A549 (cell line): ENCODE measurements at regions not wholly inside any gene's neighbourhood (a gene's known extent, or its start where the extent isn't known, plus 50 kb on each side); places are given as distances from the start of the nearest gene placed in this dataset.

Experiments used
- ATAC-seq, 2 experiments: fragments of 200-7000 bp in 1 of 2; fragments of >200 bp in 1 of 2; cut with Nextera tagmentation in 1 of 2; cut with Tn5 transposase in 1 of 2; 3 replicates each; pipeline versions ENCODE4 v1.8.0 to v1.9.1; 2018 to 2020; ENCODE audit warnings: mild to moderate bottlenecking in 1 of 2, moderate library complexity in 1 of 2
- CTCF ChIA-PET: fragments of 300-600 bp; sonication (Branson Sonifier 250); formaldehyde crosslinking; extraction: SDS; loops from one replicate; lab custom pipeline; 2021; ENCODE audit warnings: antibody characterized with exemption, inconsistent platforms; lab: Yijun Ruan, JAX
- POLR2A ChIA-PET: fragments of 350-600 bp; formaldehyde crosslinking; extraction: SDS; loops from one replicate; lab custom pipeline; 2021; ENCODE audit warnings: antibody characterized with exemption, inconsistent platforms; lab: Yijun Ruan, JAX
- DNase-seq, 2 experiments: peaks; one replicate each; pipeline versions ENCODE4 v3.0.0 to v3.0.0-alpha.2; 2011 to 2016; ENCODE audit warnings: low read depth in 1 of 2, low spot score in 1 of 2
- FAIRE-seq: peaks from 2 replicates; lab custom pipeline; 2011; peaks lifted over from hg19 to GRCh38; lab: Jason Lieb, UNC
- H3K27ac ChIP-seq, 2 experiments: fragments of >200 bp; sonication (Bioruptor Twin); formaldehyde crosslinking; 3 replicates each; pipeline ENCODE4 v1.5.1; 2016 to 2017
- H3K4me1 ChIP-seq: fragments of >200 bp; sonication (Bioruptor Twin); formaldehyde crosslinking; 3 replicates; pipeline ENCODE4 v1.6.1; 2016
- H3K4me2 ChIP-seq: fragments of >200 bp; sonication (Bioruptor Twin); formaldehyde crosslinking; 3 replicates; pipeline ENCODE4 v1.6.1; 2016
- H3K4me3 ChIP-seq: fragments of >200 bp; sonication (Bioruptor Twin); formaldehyde crosslinking; 3 replicates; pipeline ENCODE4 v1.5.1; 2016
- H3K9me3 ChIP-seq: fragments of >200 bp; sonication (Bioruptor Twin); formaldehyde crosslinking; 3 replicates; pipeline ENCODE4 v1.6.1; 2016
- BCL3 ChIP-seq: fragments of >200 bp; sonication (Bioruptor Twin); formaldehyde crosslinking; IDR thresholded peaks from 3 replicates; pipeline ENCODE4 v1.6.1; 2016
- CBX2 ChIP-seq: fragments of 200-600 bp; sonication (generic); IDR thresholded peaks from 2 replicates; pipeline ENCODE4 v1.6.1; 2016; ENCODE audit warnings: low read depth, mild to moderate bottlenecking, borderline replicate concordance
- CHD2 ChIP-seq: fragments of 150-350 bp; IDR thresholded peaks from 2 replicates; pipeline ENCODE4 v1.6.1; 2014; ENCODE audit warnings: low read length; ENCODE audit not compliant: partially characterized antibody
- ELK1 ChIP-seq: fragments of 150-350 bp; IDR thresholded peaks from 2 replicates; pipeline ENCODE4 v1.6.1; 2014; ENCODE audit warnings: low read depth, mild to moderate bottlenecking, low read length
- EP300 ChIP-seq, 2 experiments: fragments of >200 bp; sonication (Bioruptor Twin); formaldehyde crosslinking; IDR thresholded peaks; 2 replicates in 1 of 2; 3 replicates in 1 of 2; pipeline ENCODE4 v1.6.1; 2016 to 2017
- ESRRA ChIP-seq: fragments of 150-350 bp; IDR thresholded peaks from 2 replicates; pipeline ENCODE4 v1.6.1; 2014; ENCODE audit warnings: mild to moderate bottlenecking, low read length, borderline replicate concordance
- FOSL2 ChIP-seq, 2 experiments: fragments of 450-650 bp in 1 of 2; fragments of >200 bp in 1 of 2; sonication (Bioruptor Twin) in 1 of 2; formaldehyde crosslinking; IDR thresholded peaks; 2 replicates each; pipeline versions ENCODE4 v1.5.0 to v1.6.1; 2016 to 2020; ENCODE audit warnings: mild to moderate bottlenecking in 1 of 2, moderate library complexity in 1 of 2
- HOXB13 ChIP-seq: fragments of 250-450 bp; sonication (Bioruptor Pico); IDR thresholded peaks from 2 replicates; pipeline ENCODE4 v1.5.0; 2020; ENCODE audit warnings: low read depth, mild to moderate bottlenecking, moderate library complexity
- HOXB5 ChIP-seq: fragments of 250-450 bp; sonication (Bioruptor Pico); IDR thresholded peaks from 2 replicates; pipeline ENCODE4 v1.5.0; 2020; ENCODE audit warnings: mild to moderate bottlenecking, moderate library complexity
- NFE2L2 ChIP-seq: fragments of 150-350 bp; conservative IDR thresholded peaks from 2 replicates; pipeline ENCODE4 v1.6.1; 2014; ENCODE audit warnings: low read length
- NR3C1 ChIP-seq: fragments of >200 bp; sonication (Bioruptor Twin); formaldehyde crosslinking; IDR thresholded peaks from 3 replicates; pipeline ENCODE4 v1.6.1; 2017
- PBX3 ChIP-seq: IDR thresholded peaks from 2 replicates; pipeline ENCODE4 v1.6.1; 2012
- PHF8 ChIP-seq: fragments of 200-600 bp; sonication (generic); IDR thresholded peaks from 2 replicates; pipeline ENCODE4 v1.6.1; 2016; ENCODE audit warnings: low read depth, mild to moderate bottlenecking, antibody characterized with exemption, moderate library complexity, borderline replicate concordance
- RAD21 ChIP-seq, 2 experiments: fragments of >200 bp in 1 of 2; sonication (Bioruptor Twin) in 1 of 2; formaldehyde crosslinking in 1 of 2; IDR thresholded peaks in 1 of 2; conservative IDR thresholded peaks in 1 of 2; 2 replicates in 1 of 2; 3 replicates in 1 of 2; pipeline ENCODE4 v1.6.1; 2012 to 2018; ENCODE audit warnings: inconsistent platforms in 1 of 2
- RCOR1 ChIP-seq: fragments of 150-350 bp; IDR thresholded peaks from 2 replicates; pipeline ENCODE4 v1.6.1; 2014; ENCODE audit warnings: antibody characterized with exemption, low read length, low read depth
- SMC3 ChIP-seq: fragments of >200 bp; sonication (Bioruptor Twin); formaldehyde crosslinking; IDR thresholded peaks from 3 replicates; pipeline ENCODE4 v1.6.1; 2018; ENCODE audit warnings: inconsistent platforms
- TP53 ChIP-seq: fragments of 250-450 bp; sonication (Bioruptor Pico); IDR thresholded peaks from 2 replicates; pipeline ENCODE4 v1.5.0; 2021; ENCODE audit warnings: mild to moderate bottlenecking, moderate library complexity
- ZFP36 ChIP-seq: fragments of 450-650 bp; IDR thresholded peaks from 2 replicates; pipeline ENCODE4 v1.6.1; 2014; ENCODE audit warnings: borderline replicate concordance; ENCODE audit not compliant: partially characterized antibody
- WGBS: methylation state at CpG from one replicate; pipeline ENCODE4 v1.1.6; 2017; ENCODE audit errors: missing lambda C conversion rate; 5-methylcytosine and 5-hydroxymethylcytosine counted together
- TF ChIP-seq, protein P1 (sequence below): IDR thresholded peaks from 2 replicates; pipeline ENCODE4 v1.6.1; 2012; ENCODE audit warnings: low read depth, borderline replicate concordance
- TF ChIP-seq, protein P2 (sequence below): fragments of >200 bp; sonication (Bioruptor Twin); formaldehyde crosslinking; IDR thresholded peaks from 3 replicates; pipeline ENCODE4 v1.5.1; 2016
- TF ChIP-seq, protein P3 (sequence below): fragments of 250-450 bp; sonication (Bioruptor Pico); IDR thresholded peaks from 2 replicates; pipeline ENCODE4 v1.5.0; 2020; ENCODE audit warnings: low read depth, mild to moderate bottlenecking, moderate library complexity
- TF ChIP-seq, protein P4 (sequence below): IDR thresholded peaks from 2 replicates; pipeline ENCODE4 v1.6.1; 2012

DNA sequence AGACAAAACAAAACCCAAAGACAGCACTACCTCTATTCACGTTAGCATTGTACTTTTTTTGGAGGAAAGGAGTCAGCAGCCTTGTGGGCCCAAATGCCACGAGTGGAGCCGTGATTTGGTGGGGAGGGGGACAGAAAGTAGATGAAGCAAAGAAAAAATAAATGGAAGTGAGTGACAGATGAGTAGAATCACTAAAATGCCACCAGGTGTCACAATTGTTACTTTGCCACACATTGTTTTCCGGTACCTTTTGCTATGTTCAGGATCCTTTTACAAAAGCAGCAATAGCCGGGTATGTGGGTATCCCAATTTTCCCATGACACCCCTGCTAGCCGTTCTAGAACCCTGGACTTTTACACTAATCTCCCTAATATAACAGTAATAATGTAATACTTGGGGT, 85.0 kb upstream of the AK4 start:
- Histone ChIP-seq H3K9me3 (no peaks in the 10 kb centered on the region), H3K4me1 (peaks cover 10% of the 10 kb centered on the region; the same call in 2 of the 3 replicates), H3K4me2 (no peak overlapping the region), H3K4me3 (no peak overlapping the region), H3K27ac (no peak overlapping the region)
- ATAC-seq: no peak
- POLR2A ChIA-PET: no interaction called here
- FAIRE-seq: no peak
- peak in 1 of 2 experiments; percentile 24 for DNase-seq
- WGBS: 51% methylated on average over 6 of the region's 6 CpGs
- CTCF ChIA-PET: interaction anchor here (0.7 to 3.4 kb wide), 7 partner anchors 12 to 627 kb away, joined by 3 to 18 read pairs (median 6); no protein-coding TSS in a partner anchor
- TF ChIP-seq HOXB13 (CRISPR knock-in tag): no peak
- no peak for TF ChIP-seq ELK1
- no peak for TF ChIP-seq EP300 (IDR thresholded peaks at IDR 0.05)
- TF ChIP-seq RAD21 (conservative IDR thresholded peaks at IDR 0.05 in 1 of 2, IDR thresholded peaks at IDR 0.05 in 1 of 2): peak; percentile 33 to 40; a peak in 4 of 5 replicates
- TF ChIP-seq PHF8: no peak
- TF ChIP-seq NR3C1: no peak
- no peak for TF ChIP-seq CBX2
- no peak for TF ChIP-seq ZFP36
- no peak for TF ChIP-seq FOSL2 (IDR thresholded peaks at IDR 0.05)
- TF ChIP-seq FOSL2 (CRISPR knock-in tag; IDR thresholded peaks at IDR 0.05): no peak
- no peak for TF ChIP-seq BCL3
- TF ChIP-seq RCOR1: no peak
- TF ChIP-seq, protein P1, sequence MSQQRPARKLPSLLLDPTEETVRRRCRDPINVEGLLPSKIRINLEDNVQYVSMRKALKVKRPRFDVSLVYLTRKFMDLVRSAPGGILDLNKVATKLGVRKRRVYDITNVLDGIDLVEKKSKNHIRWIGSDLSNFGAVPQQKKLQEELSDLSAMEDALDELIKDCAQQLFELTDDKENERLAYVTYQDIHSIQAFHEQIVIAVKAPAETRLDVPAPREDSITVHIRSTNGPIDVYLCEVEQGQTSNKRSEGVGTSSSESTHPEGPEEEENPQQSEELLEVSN: no peak
- TF ChIP-seq, protein P2, sequence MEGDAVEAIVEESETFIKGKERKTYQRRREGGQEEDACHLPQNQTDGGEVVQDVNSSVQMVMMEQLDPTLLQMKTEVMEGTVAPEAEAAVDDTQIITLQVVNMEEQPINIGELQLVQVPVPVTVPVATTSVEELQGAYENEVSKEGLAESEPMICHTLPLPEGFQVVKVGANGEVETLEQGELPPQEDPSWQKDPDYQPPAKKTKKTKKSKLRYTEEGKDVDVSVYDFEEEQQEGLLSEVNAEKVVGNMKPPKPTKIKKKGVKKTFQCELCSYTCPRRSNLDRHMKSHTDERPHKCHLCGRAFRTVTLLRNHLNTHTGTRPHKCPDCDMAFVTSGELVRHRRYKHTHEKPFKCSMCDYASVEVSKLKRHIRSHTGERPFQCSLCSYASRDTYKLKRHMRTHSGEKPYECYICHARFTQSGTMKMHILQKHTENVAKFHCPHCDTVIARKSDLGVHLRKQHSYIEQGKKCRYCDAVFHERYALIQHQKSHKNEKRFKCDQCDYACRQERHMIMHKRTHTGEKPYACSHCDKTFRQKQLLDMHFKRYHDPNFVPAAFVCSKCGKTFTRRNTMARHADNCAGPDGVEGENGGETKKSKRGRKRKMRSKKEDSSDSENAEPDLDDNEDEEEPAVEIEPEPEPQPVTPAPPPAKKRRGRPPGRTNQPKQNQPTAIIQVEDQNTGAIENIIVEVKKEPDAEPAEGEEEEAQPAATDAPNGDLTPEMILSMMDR: peak; percentile 28
- TF ChIP-seq SMC3: peak; percentile 38; the same call in 2 of the 3 replicates
- TF ChIP-seq, protein P3, sequence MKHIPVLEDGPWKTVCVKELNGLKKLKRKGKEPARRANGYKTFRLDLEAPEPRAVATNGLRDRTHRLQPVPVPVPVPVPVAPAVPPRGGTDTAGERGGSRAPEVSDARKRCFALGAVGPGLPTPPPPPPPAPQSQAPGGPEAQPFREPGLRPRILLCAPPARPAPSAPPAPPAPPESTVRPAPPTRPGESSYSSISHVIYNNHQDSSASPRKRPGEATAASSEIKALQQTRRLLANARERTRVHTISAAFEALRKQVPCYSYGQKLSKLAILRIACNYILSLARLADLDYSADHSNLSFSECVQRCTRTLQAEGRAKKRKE (CRISPR knock-in tag): no peak
- TF ChIP-seq, protein P4, sequence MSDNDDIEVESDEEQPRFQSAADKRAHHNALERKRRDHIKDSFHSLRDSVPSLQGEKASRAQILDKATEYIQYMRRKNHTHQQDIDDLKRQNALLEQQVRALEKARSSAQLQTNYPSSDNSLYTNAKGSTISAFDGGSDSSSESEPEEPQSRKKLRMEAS: no peak
- TF ChIP-seq ESRRA: no peak
- no peak for TF ChIP-seq PBX3
- TF ChIP-seq CHD2: no peak
- TF ChIP-seq TP53: no peak
- no peak for TF ChIP-seq NFE2L2
- no peak for TF ChIP-seq HOXB5 (CRISPR knock-in tag)
